GM12892 (cell line): ENCODE measurements at regions not wholly inside any gene's neighbourhood (a gene's known extent, or its start where the extent isn't known, plus 50 kb on each side); places are given as distances from the start of the nearest gene placed in this dataset.

Source experiments
- DNase-seq: peaks from one replicate; pipeline ENCODE4 v3.0.0; 2011; ENCODE audit not compliant: insufficient read length
- FAIRE-seq: peaks from 2 replicates; lab custom pipeline; 2011; peaks lifted over from hg19 to GRCh38; lab: Jason Lieb, UNC
- POLR2A ChIP-seq: IDR thresholded peaks from 2 replicates; pipeline ENCODE4 v1.6.1; 2011; ENCODE audit warnings: low read depth, low read length, control low read depth
- POLR2AphosphoS5 ChIP-seq: IDR thresholded peaks from 2 replicates; pipeline ENCODE4 v1.6.1; 2011; ENCODE audit warnings: low read depth, low read length, control low read depth
- TAF1 ChIP-seq: IDR thresholded peaks from 2 replicates; pipeline ENCODE4 v1.6.1; 2011; ENCODE audit warnings: low read depth, mild to moderate bottlenecking, control low read depth, low read length, borderline replicate concordance

GRCh38 chr15:67911727-67912126, 71.9 kb upstream of the RNU6-1 start:
- no peak for DNase-seq
- FAIRE-seq, result no peak
- TF ChIP-seq TAF1 (no peak), POLR2A (no peak), POLR2AphosphoS5 (no peak)

GRCh38 chr15:67914028-67914427, 74.2 kb upstream of the RNU6-1 start:
- FAIRE-seq, result no peak
- TF ChIP-seq POLR2AphosphoS5 (no peak), TAF1 (no peak), POLR2A (no peak)
- no peak for DNase-seq

GRCh38 chr15:67914537-67915460, 75.0 kb upstream of the RNU6-1 start:
- FAIRE-seq (no peak), DNase-seq (no peak)
- TF ChIP-seq POLR2A (no peak), TAF1 (no peak), POLR2AphosphoS5 (no peak)

GRCh38 chr15:67915461-67916374, 75.9 kb upstream of the RNU6-1 start:
- TF ChIP-seq TAF1 (no peak), POLR2A (no peak), POLR2AphosphoS5 (no peak)
- no peak for FAIRE-seq
- DNase-seq, result no peak

GRCh38 chr15:67916565-67916964, 76.7 kb upstream of the RNU6-1 start:
- TF ChIP-seq POLR2A, result no peak
- no peak for TF ChIP-seq TAF1
- TF ChIP-seq POLR2AphosphoS5, result no peak
- FAIRE-seq, result no peak

GRCh38 chr15:67917037-67917436, 77.2 kb upstream of the RNU6-1 start:
- DNase-seq (no peak), FAIRE-seq (no peak)
- no peak for TF ChIP-seq POLR2A
- TF ChIP-seq POLR2AphosphoS5, result no peak

More at GRCh38 chr15:67916565-67916964, 76.7 kb upstream of the RNU6-1 start:
- no peak for DNase-seq

- DNase-seq, result no peak
- FAIRE-seq, result no peak
- TF ChIP-seq POLR2AphosphoS5 (no peak), POLR2A (no peak), TAF1 (no peak)
Measured at GRCh38 chr15:67917636-67918035, 77.8 kb upstream of the RNU6-1 start.

- FAIRE-seq (no peak), DNase-seq (no peak)
- no peak for TF ChIP-seq POLR2A
- no peak for TF ChIP-seq TAF1
- TF ChIP-seq POLR2AphosphoS5, result no peak
Measured at GRCh38 chr15:67918205-67918861, 78.5 kb upstream of the RNU6-1 start.

GRCh38 chr15:67920524-67921240, 80.8 kb upstream of the RNU6-1 start:
- no peak for FAIRE-seq
- TF ChIP-seq POLR2A, result no peak
- TF ChIP-seq TAF1, result no peak
- no peak for TF ChIP-seq POLR2AphosphoS5
- DNase-seq, result no peak

- no peak for TF ChIP-seq POLR2A
- TF ChIP-seq TAF1, result no peak
- no peak for TF ChIP-seq POLR2AphosphoS5
- no peak for DNase-seq
- FAIRE-seq, result no peak
Measured at GRCh38 chr15:67922106-67922675, 82.3 kb upstream of the RNU6-1 start.
